ENCODE measurements at regions not wholly inside any gene's neighbourhood (a gene's known extent, or its start where the extent isn't known, plus 50 kb on each side); places are given as distances from the start of the nearest gene placed in this dataset.

DNA sequence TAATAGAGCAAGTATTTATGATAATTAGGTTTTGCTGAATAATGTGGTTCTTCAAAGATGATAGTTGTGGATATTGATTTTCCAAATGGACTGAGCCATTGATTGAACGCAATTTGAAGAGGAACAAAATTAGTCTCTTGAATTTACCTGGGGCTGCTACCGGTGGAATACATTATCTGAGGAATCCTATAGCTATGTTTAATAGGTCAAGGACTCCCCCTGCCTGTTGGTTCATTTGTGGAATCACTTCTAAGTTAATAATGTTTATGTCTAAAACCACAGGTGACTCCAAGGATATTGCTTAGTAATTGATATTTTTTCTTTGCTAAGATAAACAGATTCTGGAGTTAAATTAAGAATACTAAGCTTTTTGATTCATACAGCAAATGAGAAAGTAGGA lies 576.0 kb upstream of the PABPC4L start:
- TF ChIP-seq, protein P1, sequence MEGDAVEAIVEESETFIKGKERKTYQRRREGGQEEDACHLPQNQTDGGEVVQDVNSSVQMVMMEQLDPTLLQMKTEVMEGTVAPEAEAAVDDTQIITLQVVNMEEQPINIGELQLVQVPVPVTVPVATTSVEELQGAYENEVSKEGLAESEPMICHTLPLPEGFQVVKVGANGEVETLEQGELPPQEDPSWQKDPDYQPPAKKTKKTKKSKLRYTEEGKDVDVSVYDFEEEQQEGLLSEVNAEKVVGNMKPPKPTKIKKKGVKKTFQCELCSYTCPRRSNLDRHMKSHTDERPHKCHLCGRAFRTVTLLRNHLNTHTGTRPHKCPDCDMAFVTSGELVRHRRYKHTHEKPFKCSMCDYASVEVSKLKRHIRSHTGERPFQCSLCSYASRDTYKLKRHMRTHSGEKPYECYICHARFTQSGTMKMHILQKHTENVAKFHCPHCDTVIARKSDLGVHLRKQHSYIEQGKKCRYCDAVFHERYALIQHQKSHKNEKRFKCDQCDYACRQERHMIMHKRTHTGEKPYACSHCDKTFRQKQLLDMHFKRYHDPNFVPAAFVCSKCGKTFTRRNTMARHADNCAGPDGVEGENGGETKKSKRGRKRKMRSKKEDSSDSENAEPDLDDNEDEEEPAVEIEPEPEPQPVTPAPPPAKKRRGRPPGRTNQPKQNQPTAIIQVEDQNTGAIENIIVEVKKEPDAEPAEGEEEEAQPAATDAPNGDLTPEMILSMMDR (IDR thresholded peaks at IDR 0.05; ENCODE audit: insufficient read depth, low read length, poor library complexity, severe bottlenecking): no peak
- TF ChIP-seq EZH2phosphoT487 (conservative IDR thresholded peaks at IDR 0.05; ENCODE audit: low read length): no peak

Data from SU-DHL-6 (cell line).